Nephron (organoid): ENCODE measurements at regions not wholly inside any gene's neighbourhood (a gene's known extent, or its start where the extent isn't known, plus 50 kb on each side); places are given as distances from the start of the nearest gene placed in this dataset.

Experiments
- H3K27ac Mint-ChIP-seq, 3 experiments: 2 replicates each; pipeline ENCODE4 v1.8.0; 2020; ENCODE audit warnings: mixed read lengths in 3 of 3, mild to moderate bottlenecking in 2 of 3, moderate library complexity in 1 of 3
- H3K27me3 Mint-ChIP-seq: 2 replicates; pipeline ENCODE4 v1.8.0; 2021; ENCODE audit warnings: low read depth, mild to moderate bottlenecking, moderate library complexity, mixed read lengths
- H3K36me3 Mint-ChIP-seq: 2 replicates; pipeline ENCODE4 v1.8.0; 2020; ENCODE audit warnings: low read depth, mixed read lengths
- H3K4me1 Mint-ChIP-seq: 2 replicates; pipeline ENCODE4 v1.8.0; 2020; ENCODE audit warnings: mixed read lengths
- H3K4me3 Mint-ChIP-seq, 3 experiments: 2 replicates each; pipeline ENCODE4 v1.8.0; 2020; ENCODE audit warnings: mild to moderate bottlenecking in 3 of 3, mixed read lengths in 3 of 3, moderate library complexity in 2 of 3
- H3K9me3 Mint-ChIP-seq: 2 replicates; pipeline ENCODE4 v1.8.0; 2020; ENCODE audit warnings: mixed read lengths
- TF ChIP-seq, protein P1 (sequence below), 3 experiments: fragments of 200-600 bp; sonication (generic); IDR thresholded peaks; one replicate each; pipeline ENCODE4 v1.5.0; 2021; ENCODE audit warnings: antibody characterized with exemption in 3 of 3; ENCODE audit not compliant: unreplicated experiment in 3 of 3

DNA sequence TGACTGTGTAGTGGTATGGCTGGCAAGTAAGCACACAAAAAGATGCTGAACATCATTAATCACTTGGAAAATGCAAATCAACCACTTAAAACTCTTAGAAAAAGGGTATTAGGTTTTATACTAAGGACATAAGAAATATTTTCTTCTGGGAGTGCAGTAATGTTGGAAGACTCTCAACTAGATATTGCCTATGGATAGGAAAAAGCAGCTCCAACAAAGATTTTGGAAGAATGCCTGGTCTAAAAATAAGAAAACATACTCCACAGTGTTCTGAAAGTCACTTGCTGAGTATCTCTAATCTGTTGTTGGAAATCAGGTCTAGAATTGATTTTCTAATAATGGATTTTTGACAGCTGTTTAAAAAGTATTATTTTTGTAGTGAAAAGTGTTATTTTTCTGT is 50.8 kb upstream of the PHYHIPL start:
- H3K9me3 Mint-ChIP-seq: peaks cover 6% of the 10 kb centered on the region
- peaks cover 7% of the 10 kb centered on the region for H3K27me3 Mint-ChIP-seq
- TF ChIP-seq, protein P1, sequence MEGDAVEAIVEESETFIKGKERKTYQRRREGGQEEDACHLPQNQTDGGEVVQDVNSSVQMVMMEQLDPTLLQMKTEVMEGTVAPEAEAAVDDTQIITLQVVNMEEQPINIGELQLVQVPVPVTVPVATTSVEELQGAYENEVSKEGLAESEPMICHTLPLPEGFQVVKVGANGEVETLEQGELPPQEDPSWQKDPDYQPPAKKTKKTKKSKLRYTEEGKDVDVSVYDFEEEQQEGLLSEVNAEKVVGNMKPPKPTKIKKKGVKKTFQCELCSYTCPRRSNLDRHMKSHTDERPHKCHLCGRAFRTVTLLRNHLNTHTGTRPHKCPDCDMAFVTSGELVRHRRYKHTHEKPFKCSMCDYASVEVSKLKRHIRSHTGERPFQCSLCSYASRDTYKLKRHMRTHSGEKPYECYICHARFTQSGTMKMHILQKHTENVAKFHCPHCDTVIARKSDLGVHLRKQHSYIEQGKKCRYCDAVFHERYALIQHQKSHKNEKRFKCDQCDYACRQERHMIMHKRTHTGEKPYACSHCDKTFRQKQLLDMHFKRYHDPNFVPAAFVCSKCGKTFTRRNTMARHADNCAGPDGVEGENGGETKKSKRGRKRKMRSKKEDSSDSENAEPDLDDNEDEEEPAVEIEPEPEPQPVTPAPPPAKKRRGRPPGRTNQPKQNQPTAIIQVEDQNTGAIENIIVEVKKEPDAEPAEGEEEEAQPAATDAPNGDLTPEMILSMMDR (IDR thresholded peaks at IDR 0.05; ENCODE audit: unreplicated experiment in 3 of 3): no peak
- no peak overlapping the region for H3K4me3 Mint-ChIP-seq
- peaks cover 34% of the 10 kb centered on the region for H3K4me1 Mint-ChIP-seq
- H3K27ac Mint-ChIP-seq: peak overlapping the region; percentile 83 to 88 (median 85)
- H3K36me3 Mint-ChIP-seq: peaks cover 3% of the 10 kb centered on the region

GRCh38 chr10:59126261-59126660 is 50.2 kb upstream of the PHYHIPL start:
- Mint-ChIP-seq H3K4me1 (peaks cover 34% of the 10 kb centered on the region), H3K27me3 (peaks cover 7% of the 10 kb centered on the region), H3K27ac (peak overlapping the region; percentile 83 to 95 (median 88)), H3K36me3 (peaks cover under 1% of the 10 kb centered on the region), H3K4me3 (no peak overlapping the region), H3K9me3 (peaks cover 3% of the 10 kb centered on the region)
- TF ChIP-seq, protein P1 (IDR thresholded peaks at IDR 0.05; ENCODE audit: unreplicated experiment in 3 of 3): no peak
